Muscle of leg (tissue), 3 donors: ENCODE measurements at regions not wholly inside any gene's neighbourhood (a gene's known extent, or its start where the extent isn't known, plus 50 kb on each side); places are given as distances from the start of the nearest gene placed in this dataset.
A peak's percentile ranks its signal among the peaks of the same experiment; 100 is the strongest.
"Not testable (repeated sequence)": the region's sequence is repeated elsewhere in the genome, so short reads cannot be mapped to it uniquely, and the experiment has no call there.

ENCODE experiments used
- DNase-seq: peaks from one replicate; pipeline ENCODE4 v3.0.0; 2013
- H3K27ac ChIP-seq: one replicate; pipeline ENCODE4 v1.5.1; 2013; ENCODE audit warnings: mild to moderate bottlenecking, low read length, control low read depth
- H3K27me3 ChIP-seq: one replicate; pipeline ENCODE4 v1.6.1; 2013; ENCODE audit warnings: low read length; ENCODE audit not compliant: control insufficient read depth, insufficient read depth
- H3K36me3 ChIP-seq: one replicate; pipeline ENCODE4 v1.6.1; 2013; ENCODE audit warnings: low read length; ENCODE audit not compliant: control insufficient read depth, insufficient read depth
- H3K4me1 ChIP-seq: one replicate; pipeline ENCODE4 v1.6.1; 2013; ENCODE audit warnings: low read length; ENCODE audit not compliant: control insufficient read depth, insufficient read depth
- H3K4me3 ChIP-seq: one replicate; pipeline ENCODE4 v1.5.1; 2013; ENCODE audit warnings: low read length, control low read depth
- H3K9me3 ChIP-seq: replicated peaks from 2 replicates; pipeline ENCODE4 v1.6.1; 2013; ENCODE audit warnings: low read depth, low read length; ENCODE audit not compliant: control insufficient read depth
- WGBS: methylation state at CpG from one replicate; pipeline ENCODE4 v1.1.5; 2013; ENCODE audit warnings: missing lambda C conversion rate; ENCODE audit not compliant: insufficient coverage; 5-methylcytosine and 5-hydroxymethylcytosine counted together

GRCh38 chr1:236343246-236343870 is 50.7 kb upstream of the EDARADD start:
- no peaks in the 10 kb centered on the region for H3K27me3 ChIP-seq
- H3K4me1 ChIP-seq = no peaks in the 10 kb centered on the region
- no peak overlapping the region for H3K27ac ChIP-seq
- peaks cover 2% of the 10 kb centered on the region for H3K9me3 ChIP-seq
- DNase-seq = no peak
- H3K36me3 ChIP-seq = no peaks in the 10 kb centered on the region
- 53% methylated on average over 3 of the region's 4 CpGs for whole genome bisulfite sequencing
- no peak overlapping the region for H3K4me3 ChIP-seq

DNA sequence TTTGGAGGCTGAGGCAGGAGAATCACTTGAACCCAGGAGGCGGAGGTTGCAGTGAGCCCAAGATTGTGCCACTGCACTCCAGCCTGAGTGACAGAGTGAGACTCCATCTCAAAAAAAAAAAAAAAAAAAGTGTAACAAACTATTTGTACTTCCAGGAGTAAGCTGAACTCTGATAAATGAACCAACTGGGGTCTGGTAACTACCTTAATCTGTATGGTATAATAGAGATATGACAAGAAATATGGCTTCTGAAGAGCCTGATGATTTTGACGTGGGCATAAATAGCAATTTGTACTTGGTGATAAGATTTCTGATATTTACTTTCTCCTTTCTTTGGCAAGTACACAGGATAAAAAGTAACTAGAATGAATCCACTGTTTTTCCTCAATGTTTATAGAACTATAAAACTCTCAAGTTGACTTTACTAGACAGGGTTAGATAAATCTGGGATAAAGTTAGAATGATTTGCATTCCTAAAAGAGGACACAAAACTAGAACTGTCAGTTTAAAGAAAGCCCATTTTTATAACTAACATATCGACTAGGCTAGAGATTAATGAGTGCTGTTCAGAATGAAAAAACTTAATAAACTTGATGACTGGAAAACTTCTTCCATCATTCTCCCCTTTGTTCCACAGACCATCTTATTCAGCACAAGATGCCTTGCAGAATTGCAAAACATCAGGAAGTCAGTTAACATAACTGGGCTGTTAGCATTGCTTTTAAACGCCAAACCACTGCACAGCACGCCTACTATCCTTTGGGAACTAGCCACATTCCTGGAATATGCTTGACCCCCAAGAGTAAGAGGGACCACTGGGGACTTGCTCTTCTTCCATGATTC is 51.5 kb upstream of the EDARADD start:
- Histone ChIP-seq H3K36me3 (no peaks in the 10 kb centered on the region), H3K9me3 (no peaks in the 10 kb centered on the region), H3K4me1 (no peaks in the 10 kb centered on the region), H3K27ac (no peak overlapping the region), H3K27me3 (no peaks in the 10 kb centered on the region), H3K4me3 (no peak overlapping the region)
- 6% methylated on average over 2 of the region's 5 CpGs for WGBS
- DNase-seq = no peak

DNA sequence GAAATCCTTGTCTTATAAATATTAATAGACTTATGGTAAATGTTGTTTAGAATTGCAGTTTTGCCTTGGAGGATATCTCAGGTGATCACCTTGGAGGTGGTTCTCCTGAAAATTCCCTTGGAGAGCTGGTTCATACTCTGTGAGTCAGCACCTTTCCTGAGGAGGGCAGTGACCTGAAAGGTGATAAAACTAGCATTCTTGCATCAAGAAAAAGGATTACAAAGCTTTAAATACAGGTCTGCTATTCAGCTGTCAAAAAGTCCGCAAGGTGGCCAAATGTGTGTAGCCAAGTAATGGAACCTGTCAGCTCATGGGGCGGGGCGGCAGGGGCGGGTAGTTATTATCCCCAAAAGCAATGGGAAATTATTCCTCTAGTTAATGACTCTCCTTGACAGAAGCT is 52.8 kb upstream of the EDARADD start:
- WGBS = 100% methylated on average over 3 of the region's 4 CpGs
- Histone ChIP-seq H3K36me3 (no peaks in the 10 kb centered on the region), H3K4me1 (no peaks in the 10 kb centered on the region), H3K27me3 (no peaks in the 10 kb centered on the region), H3K9me3 (no peaks in the 10 kb centered on the region), H3K4me3 (no peak overlapping the region), H3K27ac (no peak overlapping the region)
- no peak for DNase-seq

GRCh38 chr1:236338096-236338495 is 56.0 kb upstream of the EDARADD start:
- H3K27me3 ChIP-seq = no peaks in the 10 kb centered on the region
- no peaks in the 10 kb centered on the region for H3K4me1 ChIP-seq
- no peak for DNase-seq
- no peak overlapping the region for H3K27ac ChIP-seq
- H3K4me3 ChIP-seq = no peak overlapping the region
- H3K9me3 ChIP-seq = no peaks in the 10 kb centered on the region
- WGBS = 100% methylated on average over 3 of the region's 3 CpGs
- H3K36me3 ChIP-seq = no peaks in the 10 kb centered on the region

GRCh38 chr1:236336084-236336483 is 54.3 kb upstream of the ERO1B start:
- no peak overlapping the region for H3K27ac ChIP-seq
- no peaks in the 10 kb centered on the region for H3K4me1 ChIP-seq

GRCh38 chr1:236335633-236336032 is 53.9 kb upstream of the ERO1B start:
- not testable (repeated sequence) for H3K4me3 ChIP-seq, H3K9me3 ChIP-seq, H3K4me1 ChIP-seq, DNase-seq, H3K36me3 ChIP-seq, H3K27ac ChIP-seq, H3K27me3 ChIP-seq
- no CpG with 5 or more reads among the region's 6 CpGs for WGBS

More at GRCh38 chr1:236336084-236336483, 54.3 kb upstream of the ERO1B start:
- no peaks in the 10 kb centered on the region for H3K9me3 ChIP-seq
- no peak for DNase-seq
- H3K4me3 ChIP-seq = no peak overlapping the region
- H3K36me3 ChIP-seq = no peaks in the 10 kb centered on the region
- no peaks in the 10 kb centered on the region for H3K27me3 ChIP-seq

GRCh38 chr1:236334893-236335545 is 53.3 kb upstream of the ERO1B start:
- Histone ChIP-seq H3K27ac (no peak overlapping the region), H3K36me3 (no peaks in the 10 kb centered on the region), H3K4me3 (no peak overlapping the region), H3K9me3 (no peaks in the 10 kb centered on the region), H3K27me3 (no peaks in the 10 kb centered on the region), H3K4me1 (no peaks in the 10 kb centered on the region)
- DNase-seq = no peak
- 87% methylated on average over 7 of the region's 10 CpGs for WGBS

GRCh38 chr1:236332092-236332758 is 50.5 kb upstream of the ERO1B start:
- peak; percentile 43 for DNase-seq
- Histone ChIP-seq H3K27me3 (no peaks in the 10 kb centered on the region), H3K36me3 (no peaks in the 10 kb centered on the region), H3K9me3 (no peaks in the 10 kb centered on the region), H3K27ac (no peak overlapping the region), H3K4me1 (no peaks in the 10 kb centered on the region), H3K4me3 (no peak overlapping the region)
- 67% methylated on average over 13 of the region's 16 CpGs for WGBS
